Esophagus squamous epithelium (tissue), 4 donors: ENCODE measurements at regions not wholly inside any gene's neighbourhood (a gene's known extent, or its start where the extent isn't known, plus 50 kb on each side); places are given as distances from the start of the nearest gene placed in this dataset.

Experiments used
- POLR2A ChIP-seq, 4 donors: fragments of 450-650 bp; IDR thresholded peaks; one replicate each; pipeline ENCODE4 v1.6.1; 2017; ENCODE audit warnings: antibody characterized with exemption in 4 of 4, mild to moderate bottlenecking in 4 of 4, moderate library complexity in 3 of 4
- TF ChIP-seq, protein P1 (sequence below), 6 experiments: fragments of 450-650 bp in 4 of 6; fragments of 200-600 bp in 2 of 6; sonication (generic) in 2 of 6; IDR thresholded peaks; one replicate each; pipeline ENCODE4 v1.5.1; 2016 to 2019; ENCODE audit warnings: antibody characterized with exemption in 6 of 6, mild to moderate bottlenecking in 4 of 6, moderate library complexity in 4 of 6

DNA sequence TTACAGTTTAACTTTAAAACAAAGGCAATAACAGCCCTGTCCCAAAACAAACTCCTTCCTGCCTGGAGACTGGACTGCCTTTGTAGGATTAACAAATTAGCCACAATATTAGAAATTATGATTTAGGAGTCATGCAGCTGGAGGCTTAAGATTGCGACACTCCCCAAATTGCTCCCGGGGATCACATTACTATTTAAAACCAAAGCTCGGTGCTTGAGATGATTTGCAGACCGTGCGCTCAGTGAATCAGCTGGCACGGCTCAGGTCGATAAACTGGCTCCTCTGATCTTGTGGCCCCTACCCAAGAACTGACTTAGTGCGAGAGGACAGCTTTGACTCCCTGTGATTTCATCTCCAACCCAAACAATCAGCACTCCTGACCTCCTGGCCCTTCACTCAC is 829.3 kb downstream of the NLGN4X start:
- TF ChIP-seq, protein P1, sequence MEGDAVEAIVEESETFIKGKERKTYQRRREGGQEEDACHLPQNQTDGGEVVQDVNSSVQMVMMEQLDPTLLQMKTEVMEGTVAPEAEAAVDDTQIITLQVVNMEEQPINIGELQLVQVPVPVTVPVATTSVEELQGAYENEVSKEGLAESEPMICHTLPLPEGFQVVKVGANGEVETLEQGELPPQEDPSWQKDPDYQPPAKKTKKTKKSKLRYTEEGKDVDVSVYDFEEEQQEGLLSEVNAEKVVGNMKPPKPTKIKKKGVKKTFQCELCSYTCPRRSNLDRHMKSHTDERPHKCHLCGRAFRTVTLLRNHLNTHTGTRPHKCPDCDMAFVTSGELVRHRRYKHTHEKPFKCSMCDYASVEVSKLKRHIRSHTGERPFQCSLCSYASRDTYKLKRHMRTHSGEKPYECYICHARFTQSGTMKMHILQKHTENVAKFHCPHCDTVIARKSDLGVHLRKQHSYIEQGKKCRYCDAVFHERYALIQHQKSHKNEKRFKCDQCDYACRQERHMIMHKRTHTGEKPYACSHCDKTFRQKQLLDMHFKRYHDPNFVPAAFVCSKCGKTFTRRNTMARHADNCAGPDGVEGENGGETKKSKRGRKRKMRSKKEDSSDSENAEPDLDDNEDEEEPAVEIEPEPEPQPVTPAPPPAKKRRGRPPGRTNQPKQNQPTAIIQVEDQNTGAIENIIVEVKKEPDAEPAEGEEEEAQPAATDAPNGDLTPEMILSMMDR (IDR thresholded peaks at IDR 0.05): no peak
- no peak for TF ChIP-seq POLR2A (IDR thresholded peaks at IDR 0.05)
